ENCODE measurements at regions not wholly inside any gene's neighbourhood (a gene's known extent, or its start where the extent isn't known, plus 50 kb on each side); places are given as distances from the start of the nearest gene placed in this dataset.

- Histone ChIP-seq H3K27ac (ENCODE audit: control insufficient read depth, insufficient read depth, low read length) (no peak overlapping the region), H3K79me2 (ENCODE audit: control insufficient read depth, insufficient read depth, low read length) (no peaks in the 10 kb centered on the region), H3K9me1 (ENCODE audit: control insufficient read depth, extremely low read depth, insufficient read depth, low read length) (no peaks in the 10 kb centered on the region), H3K4me3 (ENCODE audit: control insufficient read depth in 2 of 3, extremely low read depth in 1 of 3, insufficient read depth in 2 of 3, low read depth in 1 of 3, low read length in 3 of 3) (no peak overlapping the region), H3K9me3 (ENCODE audit: control insufficient read depth, low read depth, low read length) (no peaks in the 10 kb centered on the region), H3K36me3 (ENCODE audit: control insufficient read depth in 2 of 2, extremely low read depth in 1 of 2, insufficient read depth in 2 of 2, low read length in 2 of 2) (no peaks in the 10 kb centered on the region), H3K9ac (ENCODE audit: control insufficient read depth, extremely low read depth, insufficient read depth, low read length) (no peak overlapping the region), H2AFZ (ENCODE audit: control insufficient read depth, low read length) (no peak overlapping the region), H3K4me1 (ENCODE audit: control insufficient read depth, extremely low read depth, insufficient read depth, low read length) (no peaks in the 10 kb centered on the region), H3K4me2 (ENCODE audit: control insufficient read depth, extremely low read depth, insufficient read depth, low read depth, low read length) (no peak overlapping the region), H4K20me1 (ENCODE audit: control insufficient read depth, extremely low read depth, insufficient read depth, low read length) (no peaks in the 10 kb centered on the region), H3K27me3 (ENCODE audit: control insufficient read depth, extremely low read depth, insufficient read depth, low read length) (no peaks in the 10 kb centered on the region)
- FAIRE-seq (no peak), DNase-seq (ENCODE audit: low read depth, low spot score) (no peak)
- no peak for TF ChIP-seq CTCF (optimal IDR thresholded peaks at IDR 0.05 in 1 of 3, IDR thresholded peaks at IDR 0.05 in 1 of 3, conservative IDR thresholded peaks at IDR 0.05 in 1 of 3; ENCODE audit: extremely low read depth in 1 of 3, insufficient read depth in 2 of 3, low read length in 3 of 3)
- dilution Hi-C loops (cut with MboI; ENCODE audit: extremely low pct_ligation_motif_present, low sequenced_read_pairs): no loop called here
These were observed 113.1 kb downstream of the QDPR start for GRCh38 chr4:17398805-17399204.

- no peak overlapping the region for H3K9ac ChIP-seq (ENCODE audit: control insufficient read depth, extremely low read depth, insufficient read depth, low read length)
- H3K9me3 ChIP-seq (ENCODE audit: control insufficient read depth, low read depth, low read length): no peaks in the 10 kb centered on the region
- DNase-seq (ENCODE audit: low read depth, low spot score) (no peak), FAIRE-seq (no peak)
- no peak overlapping the region for H2AFZ ChIP-seq (ENCODE audit: control insufficient read depth, low read length)
- H4K20me1 ChIP-seq (ENCODE audit: control insufficient read depth, extremely low read depth, insufficient read depth, low read length): no peaks in the 10 kb centered on the region
- H3K4me2 ChIP-seq (ENCODE audit: control insufficient read depth, extremely low read depth, insufficient read depth, low read depth, low read length): no peak overlapping the region
- TF ChIP-seq EZH2 (IDR thresholded peaks at IDR 0.05; ENCODE audit: low read length) (no peak), CTCF (optimal IDR thresholded peaks at IDR 0.05 in 1 of 3, IDR thresholded peaks at IDR 0.05 in 1 of 3, conservative IDR thresholded peaks at IDR 0.05 in 1 of 3; ENCODE audit: extremely low read depth in 1 of 3, insufficient read depth in 2 of 3, low read length in 3 of 3) (no peak)
- no peaks in the 10 kb centered on the region for H3K4me1 ChIP-seq (ENCODE audit: control insufficient read depth, extremely low read depth, insufficient read depth, low read length)
- no peaks in the 10 kb centered on the region for H3K36me3 ChIP-seq (ENCODE audit: control insufficient read depth in 2 of 2, extremely low read depth in 1 of 2, insufficient read depth in 2 of 2, low read length in 2 of 2)
- H3K4me3 ChIP-seq (ENCODE audit: control insufficient read depth in 2 of 3, extremely low read depth in 1 of 3, insufficient read depth in 2 of 3, low read depth in 1 of 3, low read length in 3 of 3): no peak overlapping the region
- no peaks in the 10 kb centered on the region for H3K79me2 ChIP-seq (ENCODE audit: control insufficient read depth, insufficient read depth, low read length)
- H3K9me1 ChIP-seq (ENCODE audit: control insufficient read depth, extremely low read depth, insufficient read depth, low read length): no peaks in the 10 kb centered on the region
- no peak overlapping the region for H3K27ac ChIP-seq (ENCODE audit: control insufficient read depth, insufficient read depth, low read length)
- dilution Hi-C loops (cut with MboI; ENCODE audit: extremely low pct_ligation_motif_present, low sequenced_read_pairs): no loop called here
- no peaks in the 10 kb centered on the region for H3K27me3 ChIP-seq (ENCODE audit: control insufficient read depth, extremely low read depth, insufficient read depth, low read length)
These were observed 113.9 kb downstream of the QDPR start for GRCh38 chr4:17398035-17398434.

Measured in keratinocyte (primary cell).